NT2/D1 (cell line): ENCODE measurements at regions not wholly inside any gene's neighbourhood (a gene's known extent, or its start where the extent isn't known, plus 50 kb on each side); places are given as distances from the start of the nearest gene placed in this dataset.

ENCODE experiments used
- YY1 ChIP-seq: IDR thresholded peaks from 2 replicates; pipeline ENCODE4 v1.6.1; 2011; ENCODE audit not compliant: insufficient read length, insufficient read depth
- ZNF274 ChIP-seq: IDR thresholded peaks from 2 replicates; pipeline ENCODE4 v1.6.1; 2011; ENCODE audit warnings: mild to moderate bottlenecking, low read depth, low read length

GRCh38 chr6:156638581-156638980 lies 138.6 kb upstream of the ARID1B start:
- TF ChIP-seq YY1 (no peak), ZNF274 (no peak)
